ENCODE measurements at regions not wholly inside any gene's neighbourhood (a gene's known extent, or its start where the extent isn't known, plus 50 kb on each side); places are given as distances from the start of the nearest gene placed in this dataset.

GRCh38 chr4:30416547-30416946 lies 303.6 kb upstream of the PCDH7 start:
- TF ChIP-seq REST (IDR thresholded peaks at IDR 0.05; ENCODE audit: unreplicated experiment) (no peak), CTCF (conservative IDR thresholded peaks at IDR 0.05; ENCODE audit: low read depth in 2 of 2) (no peak)
